GM21786 (cell line): ENCODE measurements at regions not wholly inside any gene's neighbourhood (a gene's known extent, or its start where the extent isn't known, plus 50 kb on each side); places are given as distances from the start of the nearest gene placed in this dataset.
"Not testable (repeated sequence)": the region's sequence is repeated elsewhere in the genome, so short reads cannot be mapped to it uniquely, and the experiment has no call there.

Experiments used
- ATAC-seq: cut with Tn5 transposase; IDR thresholded peaks from one replicate; pipeline ENCODE4 v1.9.1; 2021; ENCODE audit not compliant: unreplicated experiment

DNA sequence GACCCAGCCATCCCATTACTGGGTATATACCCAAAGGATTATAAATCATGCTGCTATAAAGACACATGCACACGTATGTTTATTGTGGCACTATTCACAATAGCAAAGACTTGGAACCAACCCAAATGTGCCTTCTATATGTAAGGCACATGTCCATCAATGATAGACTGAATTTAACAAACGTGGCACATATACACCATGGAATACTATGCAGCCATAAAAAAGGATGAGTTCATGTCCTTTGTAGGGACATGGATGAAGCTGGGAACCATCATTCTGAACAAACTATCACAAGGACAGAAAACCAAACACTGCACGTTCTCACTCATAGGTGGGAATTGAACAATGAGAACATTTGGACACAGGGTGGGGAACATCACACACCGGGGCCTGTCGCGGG lies 92.1 kb downstream of the TRIM27 start:
- ATAC-seq: not testable (repeated sequence)

DNA sequence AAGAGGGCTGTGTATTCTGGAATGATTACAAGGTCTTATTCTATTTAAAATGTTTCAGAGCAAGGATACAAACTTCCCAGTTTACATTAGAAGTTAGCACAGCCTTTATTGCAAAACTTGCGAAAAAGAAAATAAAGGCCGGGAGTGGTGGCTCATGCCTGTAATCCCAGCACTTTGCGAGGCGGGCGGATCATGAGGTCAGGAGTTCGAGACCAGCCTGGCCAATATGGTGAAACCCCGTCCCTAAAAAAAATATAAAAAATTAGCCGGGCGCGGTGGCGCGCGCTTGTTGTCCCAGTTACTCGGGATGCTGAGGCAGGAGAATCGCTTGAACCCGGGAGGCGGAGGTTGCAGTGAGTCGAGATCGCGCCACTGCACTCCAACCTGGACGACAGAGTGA lies 87.1 kb downstream of the TRIM27 start:
- not testable (repeated sequence) for ATAC-seq

DNA sequence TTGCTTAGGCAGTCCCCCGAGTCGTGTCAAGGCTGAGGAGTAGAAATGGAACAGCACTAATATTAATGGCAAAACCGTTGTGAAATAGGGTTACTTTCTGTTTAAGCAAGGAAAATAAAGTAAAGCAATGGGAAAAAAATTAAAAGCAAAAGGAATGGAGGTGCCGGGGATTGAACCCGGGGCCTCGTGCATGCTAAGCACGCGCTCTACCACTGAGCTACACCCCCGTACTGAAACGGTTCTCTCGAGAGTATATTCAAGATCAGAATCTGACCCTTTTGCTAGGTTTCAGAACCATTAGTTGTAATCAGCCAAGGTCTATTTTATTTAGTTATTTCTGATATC lies 85.5 kb downstream of the TRIM27 start:
- ATAC-seq: peak; percentile 44

DNA sequence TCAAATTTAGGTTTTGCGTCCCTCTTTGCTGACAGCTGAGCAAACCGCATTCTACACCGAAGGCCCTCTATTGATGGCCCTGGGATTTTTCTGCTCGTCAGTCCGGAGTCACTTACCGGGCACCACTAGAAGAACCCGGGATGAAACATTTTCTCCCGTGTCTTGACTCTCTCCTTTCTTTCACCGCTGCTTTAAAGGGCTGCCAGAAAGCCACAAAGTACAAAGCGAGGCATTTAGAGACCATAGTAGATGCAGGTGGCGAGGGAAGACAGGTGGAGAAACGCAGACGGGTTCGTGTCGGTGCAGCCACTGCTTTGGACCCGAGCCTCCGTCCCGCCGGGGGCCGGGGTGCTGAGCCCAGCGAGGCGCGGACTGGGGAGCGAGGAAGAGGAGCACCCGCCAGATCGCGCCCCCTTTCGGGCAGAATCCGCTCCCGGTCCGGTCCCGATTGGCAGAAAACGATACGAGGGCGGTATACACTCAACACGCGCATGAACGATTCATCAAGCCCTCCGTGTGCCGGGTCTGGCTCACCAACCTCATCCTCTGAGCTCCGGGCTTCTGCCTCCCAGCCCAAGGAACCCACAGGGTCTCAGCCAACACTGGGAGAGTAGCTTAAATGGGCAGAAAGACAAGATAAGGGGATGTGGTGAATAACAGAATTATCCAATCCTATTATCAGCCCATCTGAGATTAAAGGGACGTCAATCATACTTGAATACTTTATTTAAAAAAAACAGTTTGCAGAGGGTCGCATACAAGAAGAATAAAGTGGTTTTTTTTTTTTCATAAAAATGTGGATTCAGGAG lies 84.9 kb downstream of the TRIM27 start:
- ATAC-seq: peak; percentile 54

DNA sequence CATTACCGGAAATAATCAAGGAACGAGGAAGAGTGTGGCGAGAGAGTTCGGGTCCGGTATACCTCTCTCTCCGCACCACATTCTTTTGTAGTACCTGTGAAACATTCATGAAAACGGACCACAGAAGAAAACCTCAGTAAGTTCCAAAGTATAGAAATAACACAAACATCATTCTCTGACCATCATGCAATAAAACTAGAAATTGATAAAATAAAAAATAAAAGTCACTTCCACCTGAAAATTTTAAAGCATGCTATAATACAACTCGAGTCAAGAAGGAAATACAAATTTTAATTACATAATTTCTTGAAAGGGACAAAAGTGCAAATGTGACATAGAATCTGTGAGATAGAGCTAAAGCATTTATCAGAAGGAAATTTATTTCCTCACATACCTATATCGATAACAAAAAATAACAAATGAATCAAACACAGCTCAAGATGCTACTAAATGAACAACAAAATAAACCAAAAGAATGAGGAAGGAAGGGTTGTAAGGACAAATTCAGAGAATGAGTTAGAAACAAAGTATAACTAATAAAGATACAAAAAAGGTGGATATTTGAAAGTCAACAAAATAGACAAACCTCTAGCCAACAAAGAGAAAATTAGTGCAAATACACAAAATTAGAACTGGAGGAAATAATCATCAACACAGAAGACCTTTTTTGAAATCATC lies 84.2 kb downstream of the TRIM27 start:
- no peak for ATAC-seq

DNA sequence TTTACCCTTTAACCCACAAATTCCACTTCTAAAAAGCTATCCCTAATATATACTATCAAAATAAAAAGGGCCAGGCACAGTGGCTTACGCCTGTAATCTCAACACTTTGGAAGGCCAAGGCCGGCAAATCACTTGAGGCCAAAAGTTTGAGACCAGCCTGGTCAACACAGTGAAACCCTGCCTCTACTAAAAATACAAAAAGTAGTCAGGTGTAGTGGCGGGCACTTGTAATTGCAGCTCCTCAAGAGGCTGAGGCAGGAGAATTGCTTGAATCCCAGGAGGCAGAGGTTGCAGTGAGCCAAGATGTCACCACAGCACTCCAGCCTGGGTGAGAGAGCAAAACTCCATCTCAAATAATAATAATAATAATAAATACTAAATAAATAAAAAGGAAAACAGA lies 82.5 kb downstream of the TRIM27 start:
- no peak for ATAC-seq

DNA sequence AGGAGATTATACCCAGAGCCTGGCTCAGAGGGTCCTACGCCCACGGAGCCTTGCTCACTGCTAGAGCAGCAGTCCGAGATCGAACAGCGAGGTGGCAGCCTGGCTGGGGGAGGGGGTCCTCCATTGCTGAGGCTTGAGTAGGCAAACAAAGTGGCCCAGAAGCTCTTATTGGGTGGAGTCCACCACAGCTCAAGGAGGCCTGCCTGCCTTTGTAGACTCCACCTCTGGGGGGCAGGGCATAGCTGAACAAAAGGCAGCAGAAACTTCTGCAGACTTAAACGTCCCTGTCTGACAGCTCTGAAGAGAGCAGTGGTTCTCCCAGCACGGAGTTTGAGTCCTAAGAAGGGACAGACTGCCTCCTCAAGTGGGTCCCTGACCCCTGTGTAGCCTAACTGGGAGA lies 75.0 kb downstream of the TRIM27 start:
- ATAC-seq: not testable (repeated sequence)
